Naive thymus-derived CD4-positive, alpha-beta T cell (primary cell): ENCODE measurements at regions not wholly inside any gene's neighbourhood (a gene's known extent, or its start where the extent isn't known, plus 50 kb on each side); places are given as distances from the start of the nearest gene placed in this dataset.
"Not testable (repeated sequence)": the region's sequence is repeated elsewhere in the genome, so short reads cannot be mapped to it uniquely, and the experiment has no call there.

Experiments
- ATAC-seq: fragments of 150-1000 bp; cut with Tn5 transposase; 2 replicates; pipeline ENCODE4 v1.10.0; 2021; ENCODE audit warnings: mild to moderate bottlenecking, moderate library complexity
- CTCF ChIA-PET: fragments of 350-600 bp; sonication (Branson Sonifier 250); formaldehyde crosslinking; loops from one replicate; lab custom pipeline; 2021; ENCODE audit warnings: antibody characterized with exemption; lab: Charles Lee
- POLR2A ChIA-PET: fragments of 350-600 bp; sonication (Branson Sonifier 250); formaldehyde crosslinking; loops from one replicate; lab custom pipeline; 2021; ENCODE audit warnings: antibody characterized with exemption, inconsistent platforms; lab: Charles Lee
- DNase-seq, 9 donors: peaks; one replicate each; pipeline versions ENCODE4 v3.0.0 to v3.0.0-alpha.2; 2020 to 2022; ENCODE audit warnings: mixed read lengths in 1 of 9
- H3K27ac ChIP-seq: one replicate; pipeline ENCODE4 v1.7.0; 2013; ENCODE audit warnings: mild to moderate bottlenecking, low read depth, low read length, moderate library complexity
- H3K27me3 ChIP-seq, 2 donors: one replicate each; pipeline ENCODE4 v1.7.0; 2013; ENCODE audit warnings: low read length in 2 of 2, mild to moderate bottlenecking in 2 of 2, moderate library complexity in 2 of 2; ENCODE audit not compliant: control insufficient read depth in 2 of 2, insufficient read depth in 2 of 2
- H3K36me3 ChIP-seq, 3 experiments: 1 replicate in 2 of 3; 2 replicates in 1 of 3; pipeline ENCODE4 v1.7.0; 2013; ENCODE audit warnings: low read length in 3 of 3, mild to moderate bottlenecking in 3 of 3, moderate library complexity in 1 of 3; ENCODE audit not compliant: insufficient read depth in 3 of 3, control insufficient read depth in 2 of 3
- H3K4me1 ChIP-seq, 2 donors: one replicate each; pipeline ENCODE4 v1.7.0; 2013; ENCODE audit warnings: low read length in 2 of 2, mild to moderate bottlenecking in 2 of 2, moderate library complexity in 1 of 2; ENCODE audit not compliant: control insufficient read depth in 2 of 2, insufficient read depth in 2 of 2
- H3K4me3 ChIP-seq: 2 replicates; pipeline ENCODE4 v1.7.0; 2013; ENCODE audit warnings: mild to moderate bottlenecking, low read length
- H3K9me3 ChIP-seq, 3 experiments: 1 replicate in 2 of 3; 2 replicates in 1 of 3; pipeline ENCODE4 v1.7.0; 2013; ENCODE audit warnings: low read length in 3 of 3; ENCODE audit not compliant: control insufficient read depth in 2 of 3
- H3K27ac Mint-ChIP-seq, 9 donors: one replicate each; pipeline ENCODE4 v1.8.0; 2020 to 2022; ENCODE audit warnings: mixed read lengths in 9 of 9, mild to moderate bottlenecking in 8 of 9, moderate library complexity in 5 of 9, inconsistent platforms in 2 of 9
- H3K27me3 Mint-ChIP-seq, 5 donors: one replicate each; pipeline ENCODE4 v1.8.0; 2021 to 2022; ENCODE audit warnings: mixed read lengths in 5 of 5, mild to moderate bottlenecking in 1 of 5
- H3K36me3 Mint-ChIP-seq, 5 donors: one replicate each; pipeline ENCODE4 v1.8.0; 2020 to 2022; ENCODE audit warnings: mixed read lengths in 5 of 5, mild to moderate bottlenecking in 3 of 5, inconsistent platforms in 1 of 5
- H3K4me1 Mint-ChIP-seq, 7 donors: one replicate each; pipeline ENCODE4 v1.8.0; 2020 to 2022; ENCODE audit warnings: mixed read lengths in 7 of 7, mild to moderate bottlenecking in 3 of 7, inconsistent platforms in 1 of 7
- H3K4me3 Mint-ChIP-seq, 10 donors: one replicate each; pipeline ENCODE4 v1.8.0; 2020 to 2022; ENCODE audit warnings: mild to moderate bottlenecking in 10 of 10, mixed read lengths in 10 of 10, moderate library complexity in 6 of 10, inconsistent platforms in 2 of 10
- H3K9me3 Mint-ChIP-seq, 11 donors: one replicate each; pipeline ENCODE4 v1.8.0; 2020 to 2022; ENCODE audit warnings: mixed read lengths in 11 of 11, mild to moderate bottlenecking in 4 of 11, inconsistent platforms in 1 of 11, moderate library complexity in 1 of 11
- intact Hi-C, 2 donors: fragments of 100-400 bp; cut with micrococcal nuclease; formaldehyde crosslinking; loops; one replicate each; pipeline ENCODE4 v1.15.1; 2023

DNA sequence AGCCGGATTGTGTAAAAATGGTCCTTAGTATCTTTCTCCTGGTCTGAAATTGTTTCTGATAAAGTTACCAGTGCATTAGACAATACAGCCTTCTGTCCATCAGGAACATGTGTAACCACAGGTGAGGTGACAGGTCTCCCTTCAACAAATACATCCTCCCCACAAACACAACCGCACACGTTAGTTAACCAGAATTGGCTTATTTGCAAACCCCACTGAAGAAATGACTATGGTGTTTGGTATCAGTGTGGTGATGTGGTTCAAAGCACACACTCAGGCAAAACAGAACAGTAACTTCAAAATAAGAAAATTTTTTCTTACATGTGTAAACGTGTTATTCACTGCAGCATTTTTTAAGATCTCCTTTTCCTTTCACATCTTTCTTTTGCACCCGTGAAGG lies 517.2 kb upstream of the NR5A2 start:
- H3K4me1 Mint-ChIP-seq: peaks cover 0 to 2% (median 0%) of the 10 kb centered on the region in 7 donors
- Histone ChIP-seq H3K36me3 (no peaks in the 10 kb centered on the region), H3K4me3 (no peak overlapping the region), H3K27me3 (no peaks in the 10 kb centered on the region), H3K27ac (no peak overlapping the region), H3K4me1 (no peaks in the 10 kb centered on the region), H3K9me3 (no peaks in the 10 kb centered on the region)
- intact Hi-C loops: no loop called here
- ATAC-seq: no peak
- H3K4me3 Mint-ChIP-seq: no peak overlapping the region
- peaks cover 0 to 9% (median 5%) of the 10 kb centered on the region in 5 donors for H3K27me3 Mint-ChIP-seq
- no peaks in the 10 kb centered on the region for H3K9me3 Mint-ChIP-seq
- ChIA-PET CTCF (interaction anchor here (0.7 kb wide), 1 partner anchor 951 kb away, joined by 3 read pairs; no protein-coding TSS in a partner anchor), POLR2A (no interaction called here)
- DNase-seq: no peak
- no peaks in the 10 kb centered on the region for H3K36me3 Mint-ChIP-seq
- no peak overlapping the region for H3K27ac Mint-ChIP-seq

DNA sequence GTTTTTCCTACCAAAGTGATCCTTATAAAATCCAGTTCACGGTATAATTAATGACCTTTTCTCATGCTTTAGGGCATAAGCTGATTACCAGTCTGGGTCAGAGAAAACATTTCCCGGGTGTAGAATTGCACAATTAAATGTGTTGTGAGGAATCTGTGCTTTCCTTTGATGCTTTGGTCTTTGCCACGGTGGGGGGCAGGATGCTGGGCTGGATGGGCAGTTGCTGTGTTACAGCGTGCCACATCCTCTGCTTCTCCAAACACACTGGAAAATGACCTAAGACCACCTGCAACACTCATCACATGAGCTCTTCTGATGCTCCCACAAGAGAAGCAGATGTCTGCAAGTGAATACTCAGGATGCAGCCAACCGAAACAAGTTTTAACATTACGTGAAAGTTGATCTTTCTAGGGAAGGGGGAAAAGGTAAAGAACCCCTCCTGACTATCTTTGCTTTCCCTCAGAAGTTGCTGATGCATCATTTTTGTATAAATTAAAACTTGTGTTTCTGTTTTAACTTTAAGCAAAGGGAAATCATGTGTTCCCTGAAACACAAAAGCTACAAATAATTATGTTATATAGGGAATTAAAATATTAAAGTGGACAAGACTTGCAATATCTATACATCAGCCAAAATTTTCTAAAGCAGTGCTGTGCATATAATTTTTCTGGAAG lies 515.3 kb upstream of the NR5A2 start:
- no peaks in the 10 kb centered on the region for H3K4me1 ChIP-seq
- Mint-ChIP-seq H3K27me3 (peaks cover 0 to 8% (median 4%) of the 10 kb centered on the region in 5 donors), H3K27ac (no peak overlapping the region), H3K36me3 (no peaks in the 10 kb centered on the region), H3K4me1 (no peaks in the 10 kb centered on the region), H3K4me3 (no peak overlapping the region), H3K9me3 (no peaks in the 10 kb centered on the region)
- POLR2A ChIA-PET: no interaction called here
- DNase-seq (no peak), ATAC-seq (no peak)
- no peak overlapping the region for H3K27ac ChIP-seq
- CTCF ChIA-PET: no interaction called here
- no peaks in the 10 kb centered on the region for H3K27me3 ChIP-seq
- H3K36me3 ChIP-seq: no peaks in the 10 kb centered on the region
- no peak overlapping the region for H3K4me3 ChIP-seq
- no peaks in the 10 kb centered on the region for H3K9me3 ChIP-seq
- intact Hi-C loops: no loop called here

DNA sequence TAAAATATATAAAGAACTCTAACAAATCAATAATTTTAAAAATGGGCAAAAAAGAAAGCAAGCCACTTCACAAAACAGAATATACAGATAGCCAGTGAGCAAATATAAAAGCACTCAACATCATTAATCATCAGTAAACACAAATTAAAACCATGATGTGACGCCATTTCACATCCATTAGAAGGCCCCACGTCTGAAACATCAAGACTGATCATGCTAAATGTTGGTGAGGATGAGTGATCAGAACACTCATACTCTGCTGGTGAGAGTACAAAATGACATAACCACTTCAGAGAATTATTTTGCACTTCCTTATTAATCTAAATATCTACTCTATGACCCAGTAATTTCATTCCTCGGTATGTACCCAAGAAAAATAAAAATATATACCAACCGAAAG lies 512.2 kb upstream of the NR5A2 start:
- Histone ChIP-seq H3K4me3 (no peak overlapping the region), H3K27me3 (no peaks in the 10 kb centered on the region), H3K4me1 (no peaks in the 10 kb centered on the region), H3K27ac (no peak overlapping the region), H3K9me3 (no peaks in the 10 kb centered on the region), H3K36me3 (no peaks in the 10 kb centered on the region)
- H3K4me3 Mint-ChIP-seq: no peak overlapping the region
- ChIA-PET POLR2A (no interaction called here), CTCF (no interaction called here)
- H3K4me1 Mint-ChIP-seq: no peaks in the 10 kb centered on the region
- DNase-seq: no peak
- H3K27me3 Mint-ChIP-seq: peaks cover 0 to 12% (median 4%) of the 10 kb centered on the region in 5 donors
- no peaks in the 10 kb centered on the region for H3K36me3 Mint-ChIP-seq
- no peak overlapping the region for H3K27ac Mint-ChIP-seq
- ATAC-seq: no peak
- intact Hi-C loops: no loop called here
- H3K9me3 Mint-ChIP-seq: no peaks in the 10 kb centered on the region

DNA sequence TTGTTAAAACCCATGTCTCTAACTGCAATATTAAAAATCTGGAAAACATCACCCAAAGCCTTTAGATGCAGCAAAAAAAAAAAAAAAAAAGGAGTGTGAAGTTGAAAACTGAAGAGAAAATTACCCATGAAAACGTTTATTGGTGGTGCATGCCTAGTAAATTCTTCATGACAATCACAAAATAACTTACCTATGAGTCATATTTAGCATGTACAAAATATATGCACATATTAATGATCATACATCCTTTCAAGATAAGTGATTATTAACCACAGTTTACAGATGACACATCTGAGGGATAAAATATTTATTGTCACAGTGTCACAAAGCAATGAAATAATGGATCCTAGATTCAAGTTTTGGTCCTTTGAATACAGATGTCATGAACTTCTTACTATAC lies 505.2 kb upstream of the NR5A2 start:
- H3K36me3 ChIP-seq: no peaks in the 10 kb centered on the region
- no peaks in the 10 kb centered on the region for H3K4me1 ChIP-seq
- CTCF ChIA-PET: no interaction called here
- no peak overlapping the region for H3K27ac Mint-ChIP-seq
- DNase-seq (no peak), ATAC-seq (no peak)
- H3K4me1 Mint-ChIP-seq: no peaks in the 10 kb centered on the region
- POLR2A ChIA-PET: no interaction called here
- H3K4me3 Mint-ChIP-seq: no peak overlapping the region
- no peak overlapping the region for H3K27ac ChIP-seq
- intact Hi-C loops: no loop called here
- no peak overlapping the region for H3K4me3 ChIP-seq
- no peaks in the 10 kb centered on the region for H3K27me3 ChIP-seq
- peaks cover 0 to 6% (median 0%) of the 10 kb centered on the region in 5 donors for H3K27me3 Mint-ChIP-seq
- H3K36me3 Mint-ChIP-seq: no peaks in the 10 kb centered on the region
- H3K9me3 ChIP-seq: no peaks in the 10 kb centered on the region
- no peaks in the 10 kb centered on the region for H3K9me3 Mint-ChIP-seq

DNA sequence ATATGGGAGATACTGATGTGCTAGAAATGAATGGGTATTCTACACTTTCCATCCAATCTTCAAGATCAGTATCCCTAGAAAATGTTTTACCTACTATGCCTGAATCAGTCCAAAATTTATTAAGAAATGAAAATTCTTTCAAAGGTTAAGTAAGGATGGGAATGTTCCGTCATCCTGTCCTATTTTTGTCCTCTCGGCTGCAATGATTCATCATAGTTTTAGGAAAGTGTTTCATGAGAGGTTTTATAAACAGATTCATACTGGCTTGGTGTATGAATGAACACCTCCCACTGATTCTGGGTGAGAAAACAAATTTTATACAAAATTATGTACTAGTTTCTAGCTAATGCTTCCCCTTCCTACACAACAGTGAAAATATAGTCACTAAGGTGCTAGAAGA lies 504.6 kb upstream of the NR5A2 start:
- Histone ChIP-seq H3K36me3 (no peaks in the 10 kb centered on the region), H3K27ac (no peak overlapping the region), H3K4me3 (no peak overlapping the region), H3K27me3 (no peaks in the 10 kb centered on the region), H3K4me1 (no peaks in the 10 kb centered on the region), H3K9me3 (no peaks in the 10 kb centered on the region)
- no peaks in the 10 kb centered on the region for H3K4me1 Mint-ChIP-seq
- intact Hi-C loops: no loop called here
- H3K36me3 Mint-ChIP-seq: no peaks in the 10 kb centered on the region
- no peaks in the 10 kb centered on the region for H3K9me3 Mint-ChIP-seq
- ATAC-seq (no peak), DNase-seq (no peak)
- ChIA-PET POLR2A (no interaction called here), CTCF (no interaction called here)
- peaks cover 0 to 6% (median 0%) of the 10 kb centered on the region in 5 donors for H3K27me3 Mint-ChIP-seq
- no peak overlapping the region for H3K4me3 Mint-ChIP-seq
- H3K27ac Mint-ChIP-seq: no peak overlapping the region

DNA sequence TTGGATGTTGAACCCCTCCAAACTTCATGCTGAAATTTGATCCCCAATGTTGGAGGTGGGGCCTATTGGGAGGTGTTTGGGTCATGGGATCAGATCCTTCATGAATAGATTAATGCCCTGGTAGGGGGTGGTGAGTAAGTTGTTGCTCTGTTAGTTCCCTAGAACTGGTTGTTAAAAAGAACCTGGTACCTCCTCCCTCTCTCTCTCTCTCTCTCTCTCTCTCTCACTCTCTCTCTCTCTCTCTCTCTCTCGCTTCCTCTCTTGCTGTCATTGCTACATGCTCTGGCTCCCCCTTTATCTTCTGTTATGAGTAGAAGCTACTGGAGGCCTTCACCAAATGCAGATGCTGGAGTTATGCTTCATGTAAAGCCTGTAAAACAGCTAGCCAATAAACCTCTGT lies 498.2 kb upstream of the NR5A2 start:
- Mint-ChIP-seq H3K4me3 (no peak overlapping the region), H3K27ac (no peak overlapping the region), H3K9me3 (peaks cover 3 to 16% (median 9%) of the 10 kb centered on the region in 11 donors), H3K27me3 (peaks cover 0 to 11% (median 0%) of the 10 kb centered on the region in 5 donors), H3K36me3 (no peaks in the 10 kb centered on the region), H3K4me1 (peaks cover 0 to 6% (median 0%) of the 10 kb centered on the region in 7 donors)
- Histone ChIP-seq H3K9me3 (no peaks in the 10 kb centered on the region), H3K4me3 (no peak overlapping the region), H3K4me1 (no peaks in the 10 kb centered on the region), H3K27me3 (no peaks in the 10 kb centered on the region), H3K27ac (no peak overlapping the region), H3K36me3 (no peaks in the 10 kb centered on the region)
- ChIA-PET POLR2A (no interaction called here), CTCF (no interaction called here)
- ATAC-seq (no peak), DNase-seq (no peak)
- intact Hi-C loops: no loop called here

DNA sequence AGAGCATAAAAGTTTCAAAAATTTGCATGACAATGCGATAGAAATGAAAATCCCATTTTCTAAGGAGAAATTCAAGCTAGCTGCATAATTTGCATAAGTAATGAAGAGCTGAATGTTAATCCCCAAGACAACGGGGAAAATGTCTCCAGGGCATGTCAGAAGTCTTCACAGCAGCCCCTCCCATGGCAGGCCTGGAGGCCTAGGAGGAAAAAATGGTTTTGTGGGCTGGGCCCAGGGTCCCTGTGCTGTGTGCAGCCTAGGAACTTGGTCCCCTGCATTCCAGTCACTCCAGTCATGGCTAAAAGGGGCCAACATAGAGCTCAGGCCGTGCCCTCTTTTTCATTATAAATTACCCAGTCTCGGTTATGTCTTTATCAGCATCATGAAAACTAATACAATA lies 494.1 kb upstream of the NR5A2 start:
- H3K4me3 Mint-ChIP-seq, H3K27me3 ChIP-seq, DNase-seq, H3K36me3 Mint-ChIP-seq, H3K36me3 ChIP-seq, H3K27ac ChIP-seq, H3K4me1 Mint-ChIP-seq, H3K4me1 ChIP-seq, intact Hi-C loops, CTCF ChIA-PET, H3K27ac Mint-ChIP-seq, H3K4me3 ChIP-seq, ATAC-seq, POLR2A ChIA-PET: not testable (repeated sequence)
- H3K27me3 Mint-ChIP-seq: peaks cover 2 to 17% (median 7%) of the 10 kb centered on the region in 5 donors
- peaks cover 5 to 47% (median 22%) of the 10 kb centered on the region in 11 donors for H3K9me3 Mint-ChIP-seq
- H3K9me3 ChIP-seq: peaks cover 0 to 16% (median 3%) of the 10 kb centered on the region in 3 experiments
